Testis (tissue), 2 donors: ENCODE measurements at regions not wholly inside any gene's neighbourhood (a gene's known extent, or its start where the extent isn't known, plus 50 kb on each side); places are given as distances from the start of the nearest gene placed in this dataset.

Source experiments
- POLR2A ChIP-seq: fragments of 450-650 bp; IDR thresholded peaks from one replicate; pipeline ENCODE4 v1.6.1; 2017; ENCODE audit warnings: antibody characterized with exemption, mild to moderate bottlenecking, moderate library complexity
- TF ChIP-seq, protein P1 (sequence below), 3 experiments: fragments of 450-650 bp in 2 of 3; fragments of 200-600 bp in 1 of 3; sonication (generic) in 1 of 3; IDR thresholded peaks; one replicate each; pipeline ENCODE4 v1.5.1; 2016 to 2019; ENCODE audit warnings: antibody characterized with exemption in 3 of 3, mild to moderate bottlenecking in 2 of 3, moderate library complexity in 1 of 3

DNA sequence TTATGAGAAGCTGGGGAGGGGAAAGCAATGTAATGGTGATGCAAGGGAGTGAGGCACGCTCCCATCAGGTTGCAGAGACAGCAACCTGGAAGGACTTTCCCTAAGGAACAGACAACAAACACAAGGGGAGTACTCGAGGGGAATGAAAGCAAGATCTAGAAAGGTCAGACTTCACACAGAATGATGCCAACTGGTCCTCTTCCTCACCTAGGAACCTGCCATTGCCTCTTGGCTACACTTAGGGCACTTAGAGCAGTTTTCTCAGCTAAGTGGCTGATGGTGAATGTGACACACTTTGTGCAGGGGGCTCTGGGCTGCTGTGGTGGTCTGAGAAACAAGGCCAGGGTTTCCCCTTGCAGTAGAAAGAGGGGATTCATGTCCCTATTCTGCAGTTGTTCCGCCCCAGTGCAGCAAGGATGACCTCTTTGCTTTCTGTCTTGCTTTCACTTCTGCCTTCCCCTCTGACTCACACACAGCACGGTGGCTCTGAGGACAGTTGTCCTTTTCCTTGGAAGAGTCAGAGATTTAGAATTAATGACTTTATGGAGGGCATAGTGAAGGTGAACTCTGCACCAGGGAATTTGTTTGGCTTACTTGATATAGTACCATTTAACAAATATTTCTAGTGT is 394.0 kb upstream of the KLF4 start:
- TF ChIP-seq, protein P1, sequence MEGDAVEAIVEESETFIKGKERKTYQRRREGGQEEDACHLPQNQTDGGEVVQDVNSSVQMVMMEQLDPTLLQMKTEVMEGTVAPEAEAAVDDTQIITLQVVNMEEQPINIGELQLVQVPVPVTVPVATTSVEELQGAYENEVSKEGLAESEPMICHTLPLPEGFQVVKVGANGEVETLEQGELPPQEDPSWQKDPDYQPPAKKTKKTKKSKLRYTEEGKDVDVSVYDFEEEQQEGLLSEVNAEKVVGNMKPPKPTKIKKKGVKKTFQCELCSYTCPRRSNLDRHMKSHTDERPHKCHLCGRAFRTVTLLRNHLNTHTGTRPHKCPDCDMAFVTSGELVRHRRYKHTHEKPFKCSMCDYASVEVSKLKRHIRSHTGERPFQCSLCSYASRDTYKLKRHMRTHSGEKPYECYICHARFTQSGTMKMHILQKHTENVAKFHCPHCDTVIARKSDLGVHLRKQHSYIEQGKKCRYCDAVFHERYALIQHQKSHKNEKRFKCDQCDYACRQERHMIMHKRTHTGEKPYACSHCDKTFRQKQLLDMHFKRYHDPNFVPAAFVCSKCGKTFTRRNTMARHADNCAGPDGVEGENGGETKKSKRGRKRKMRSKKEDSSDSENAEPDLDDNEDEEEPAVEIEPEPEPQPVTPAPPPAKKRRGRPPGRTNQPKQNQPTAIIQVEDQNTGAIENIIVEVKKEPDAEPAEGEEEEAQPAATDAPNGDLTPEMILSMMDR (IDR thresholded peaks at IDR 0.05) = no peak
- no peak for TF ChIP-seq POLR2A
